ENCODE measurements at regions not wholly inside any gene's neighbourhood (a gene's known extent, or its start where the extent isn't known, plus 50 kb on each side); places are given as distances from the start of the nearest gene placed in this dataset.

DNA sequence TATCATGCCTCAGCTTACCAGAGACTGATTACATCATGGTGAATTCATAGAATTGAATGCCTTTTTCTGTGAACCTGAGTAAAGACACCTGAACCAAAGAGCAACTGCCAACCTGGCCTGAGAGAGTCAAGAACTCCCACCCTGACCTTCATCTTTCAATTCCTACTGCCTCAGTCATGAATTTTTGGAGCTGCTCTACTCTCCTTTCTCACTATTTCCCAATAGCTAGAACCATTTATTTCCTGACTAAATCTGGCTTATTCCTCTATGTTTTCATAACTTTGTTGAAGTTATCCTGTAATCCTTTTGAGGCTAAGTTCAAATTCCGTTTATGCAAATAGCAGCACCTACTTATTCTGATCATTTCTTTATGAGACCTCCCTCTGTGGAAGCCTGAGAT lies 712.4 kb upstream of the UBE2E2 start:
- H4K20me1 ChIP-seq (ENCODE audit: insufficient read depth) = no peaks in the 10 kb centered on the region
- no peak overlapping the region for H3K27ac ChIP-seq (ENCODE audit: low read depth, low read length)
- H2AFZ ChIP-seq (ENCODE audit: low read depth, low read length, poor library complexity, severe bottlenecking) = no peak overlapping the region
- no peak for TF ChIP-seq TCF7L2 (IDR thresholded peaks at IDR 0.05; ENCODE audit: borderline replicate concordance, extremely low read depth, insufficient read depth, insufficient read length)
- no peak for TF ChIP-seq POLR2AphosphoS5 (IDR thresholded peaks at IDR 0.05; ENCODE audit: low read depth, low read length)
- no peak for TF ChIP-seq ZBTB33 (IDR thresholded peaks at IDR 0.05; ENCODE audit: extremely low read depth, insufficient replicate concordance, low read length)
- no peak overlapping the region for H3K9ac ChIP-seq (ENCODE audit: low read length)
- H3K4me1 ChIP-seq (ENCODE audit: control insufficient read depth in 1 of 2, insufficient read depth in 2 of 2, low read length in 2 of 2) = no peaks in the 10 kb centered on the region
- H3K4me2 ChIP-seq (ENCODE audit: low read length) = no peak overlapping the region
- intact Hi-C loops (cut with micrococcal nuclease) = no loop called here
- peaks cover 0 to 16% of the 10 kb centered on the region in 2 experiments; a peak in 1 of 4 replicates for H3K9me3 ChIP-seq (ENCODE audit: control insufficient read depth in 1 of 2, insufficient read depth in 1 of 2, low read depth in 1 of 2, low read length in 2 of 2)
- H3K4me3 ChIP-seq (replicated peaks in 1 of 2; ENCODE audit: low read depth in 1 of 2, low read length in 2 of 2) = no peak overlapping the region
- no TSS peak for BruUV-seq (replicated peaks)
- RAD21 ChIA-PET (ENCODE audit: low non-redundant PET in 1 of 2, low total read pairs in 2 of 2, uncharacterized antibody in 2 of 2, unreplicated experiment in 2 of 2) = no interaction called here
- CTCF ChIA-PET = no interaction called here
- H3K9me2 ChIP-seq (ENCODE audit: insufficient read depth) = no peaks in the 10 kb centered on the region
- no peaks in the 10 kb centered on the region for H3K36me3 ChIP-seq (ENCODE audit: control insufficient read depth in 1 of 2, insufficient read depth in 2 of 2, low read length in 2 of 2)
- POLR2A ChIA-PET = no interaction called here
- no peak for DNase-seq (ENCODE audit: low read depth, low spot score)
- no peak for ATAC-seq
- H3K79me2 ChIP-seq (ENCODE audit: insufficient read depth, low read length) = no peaks in the 10 kb centered on the region
- no peaks in the 10 kb centered on the region for H3K27me3 ChIP-seq (ENCODE audit: insufficient read depth, low read length)

DNA sequence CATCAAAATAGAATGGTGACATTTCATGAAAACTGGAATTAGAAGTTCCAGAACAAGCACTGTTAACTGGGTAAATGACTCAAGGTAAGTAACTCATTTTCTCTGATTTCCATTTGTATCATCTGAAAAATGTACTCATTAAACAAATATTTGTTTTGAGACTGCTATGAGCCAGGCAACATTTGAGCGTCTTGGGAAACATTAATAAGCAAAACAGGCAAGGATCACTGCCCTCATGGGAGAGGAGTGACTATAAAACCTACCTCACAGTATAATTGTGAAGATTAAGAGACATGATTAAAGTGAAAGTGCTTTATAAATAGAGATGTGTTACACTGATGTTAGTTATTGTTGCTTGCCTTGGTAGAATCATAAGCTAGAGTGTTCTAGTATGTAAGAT lies 711.8 kb upstream of the UBE2E2 start:
- H3K4me2 ChIP-seq (ENCODE audit: low read length) = no peak overlapping the region
- H3K27ac ChIP-seq (ENCODE audit: low read depth, low read length) = no peak overlapping the region
- no peaks in the 10 kb centered on the region for H3K9me2 ChIP-seq (ENCODE audit: insufficient read depth)
- H3K4me1 ChIP-seq (ENCODE audit: control insufficient read depth in 1 of 2, insufficient read depth in 2 of 2, low read length in 2 of 2) = no peaks in the 10 kb centered on the region
- H3K36me3 ChIP-seq (ENCODE audit: control insufficient read depth in 1 of 2, insufficient read depth in 2 of 2, low read length in 2 of 2) = no peaks in the 10 kb centered on the region
- H3K27me3 ChIP-seq (ENCODE audit: insufficient read depth, low read length) = no peaks in the 10 kb centered on the region
- POLR2A ChIA-PET = no interaction called here
- no peak for DNase-seq (ENCODE audit: low read depth, low spot score)
- no peaks in the 10 kb centered on the region for H4K20me1 ChIP-seq (ENCODE audit: insufficient read depth)
- H2AFZ ChIP-seq (ENCODE audit: low read depth, low read length, poor library complexity, severe bottlenecking) = no peak overlapping the region
- no peak overlapping the region for H3K9ac ChIP-seq (ENCODE audit: low read length)
- no peaks in the 10 kb centered on the region for H3K79me2 ChIP-seq (ENCODE audit: insufficient read depth, low read length)
- BruUV-seq (replicated peaks) = no TSS peak
- H3K4me3 ChIP-seq (replicated peaks in 1 of 2; ENCODE audit: low read depth in 1 of 2, low read length in 2 of 2) = no peak overlapping the region
- RAD21 ChIA-PET (ENCODE audit: low non-redundant PET in 1 of 2, low total read pairs in 2 of 2, uncharacterized antibody in 2 of 2, unreplicated experiment in 2 of 2) = no interaction called here
- CTCF ChIA-PET = no interaction called here
- intact Hi-C loops (cut with micrococcal nuclease) = no loop called here
- peaks cover 0 to 16% of the 10 kb centered on the region in 2 experiments; a peak in 1 of 4 replicates for H3K9me3 ChIP-seq (ENCODE audit: control insufficient read depth in 1 of 2, insufficient read depth in 1 of 2, low read depth in 1 of 2, low read length in 2 of 2)
- ATAC-seq = no peak
- TF ChIP-seq CBX3 (IDR thresholded peaks at IDR 0.05; ENCODE audit: low read depth) (no peak), SIN3A (IDR thresholded peaks at IDR 0.05; ENCODE audit: low read depth) (no peak), RAD21 (IDR thresholded peaks at IDR 0.05; ENCODE audit: low read depth) (no peak), TCF7L2 (IDR thresholded peaks at IDR 0.05; ENCODE audit: borderline replicate concordance, extremely low read depth, insufficient read depth, insufficient read length) (no peak), ATF3 (IDR thresholded peaks at IDR 0.05) (no peak), EZH2phosphoT487 (IDR thresholded peaks at IDR 0.05; ENCODE audit: borderline replicate concordance) (no peak)
- TF ChIP-seq, protein P1, sequence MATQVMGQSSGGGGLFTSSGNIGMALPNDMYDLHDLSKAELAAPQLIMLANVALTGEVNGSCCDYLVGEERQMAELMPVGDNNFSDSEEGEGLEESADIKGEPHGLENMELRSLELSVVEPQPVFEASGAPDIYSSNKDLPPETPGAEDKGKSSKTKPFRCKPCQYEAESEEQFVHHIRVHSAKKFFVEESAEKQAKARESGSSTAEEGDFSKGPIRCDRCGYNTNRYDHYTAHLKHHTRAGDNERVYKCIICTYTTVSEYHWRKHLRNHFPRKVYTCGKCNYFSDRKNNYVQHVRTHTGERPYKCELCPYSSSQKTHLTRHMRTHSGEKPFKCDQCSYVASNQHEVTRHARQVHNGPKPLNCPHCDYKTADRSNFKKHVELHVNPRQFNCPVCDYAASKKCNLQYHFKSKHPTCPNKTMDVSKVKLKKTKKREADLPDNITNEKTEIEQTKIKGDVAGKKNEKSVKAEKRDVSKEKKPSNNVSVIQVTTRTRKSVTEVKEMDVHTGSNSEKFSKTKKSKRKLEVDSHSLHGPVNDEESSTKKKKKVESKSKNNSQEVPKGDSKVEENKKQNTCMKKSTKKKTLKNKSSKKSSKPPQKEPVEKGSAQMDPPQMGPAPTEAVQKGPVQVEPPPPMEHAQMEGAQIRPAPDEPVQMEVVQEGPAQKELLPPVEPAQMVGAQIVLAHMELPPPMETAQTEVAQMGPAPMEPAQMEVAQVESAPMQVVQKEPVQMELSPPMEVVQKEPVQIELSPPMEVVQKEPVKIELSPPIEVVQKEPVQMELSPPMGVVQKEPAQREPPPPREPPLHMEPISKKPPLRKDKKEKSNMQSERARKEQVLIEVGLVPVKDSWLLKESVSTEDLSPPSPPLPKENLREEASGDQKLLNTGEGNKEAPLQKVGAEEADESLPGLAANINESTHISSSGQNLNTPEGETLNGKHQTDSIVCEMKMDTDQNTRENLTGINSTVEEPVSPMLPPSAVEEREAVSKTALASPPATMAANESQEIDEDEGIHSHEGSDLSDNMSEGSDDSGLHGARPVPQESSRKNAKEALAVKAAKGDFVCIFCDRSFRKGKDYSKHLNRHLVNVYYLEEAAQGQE (IDR thresholded peaks at IDR 0.05; ENCODE audit: low read depth) = no peak
- TF ChIP-seq, protein P2, sequence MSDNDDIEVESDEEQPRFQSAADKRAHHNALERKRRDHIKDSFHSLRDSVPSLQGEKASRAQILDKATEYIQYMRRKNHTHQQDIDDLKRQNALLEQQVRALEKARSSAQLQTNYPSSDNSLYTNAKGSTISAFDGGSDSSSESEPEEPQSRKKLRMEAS (IDR thresholded peaks at IDR 0.05) = no peak
- TF ChIP-seq, protein P3, sequence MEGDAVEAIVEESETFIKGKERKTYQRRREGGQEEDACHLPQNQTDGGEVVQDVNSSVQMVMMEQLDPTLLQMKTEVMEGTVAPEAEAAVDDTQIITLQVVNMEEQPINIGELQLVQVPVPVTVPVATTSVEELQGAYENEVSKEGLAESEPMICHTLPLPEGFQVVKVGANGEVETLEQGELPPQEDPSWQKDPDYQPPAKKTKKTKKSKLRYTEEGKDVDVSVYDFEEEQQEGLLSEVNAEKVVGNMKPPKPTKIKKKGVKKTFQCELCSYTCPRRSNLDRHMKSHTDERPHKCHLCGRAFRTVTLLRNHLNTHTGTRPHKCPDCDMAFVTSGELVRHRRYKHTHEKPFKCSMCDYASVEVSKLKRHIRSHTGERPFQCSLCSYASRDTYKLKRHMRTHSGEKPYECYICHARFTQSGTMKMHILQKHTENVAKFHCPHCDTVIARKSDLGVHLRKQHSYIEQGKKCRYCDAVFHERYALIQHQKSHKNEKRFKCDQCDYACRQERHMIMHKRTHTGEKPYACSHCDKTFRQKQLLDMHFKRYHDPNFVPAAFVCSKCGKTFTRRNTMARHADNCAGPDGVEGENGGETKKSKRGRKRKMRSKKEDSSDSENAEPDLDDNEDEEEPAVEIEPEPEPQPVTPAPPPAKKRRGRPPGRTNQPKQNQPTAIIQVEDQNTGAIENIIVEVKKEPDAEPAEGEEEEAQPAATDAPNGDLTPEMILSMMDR (IDR thresholded peaks at IDR 0.05 in 2 of 3, conservative IDR thresholded peaks at IDR 0.05 in 1 of 3; ENCODE audit: borderline replicate concordance in 1 of 3, insufficient read depth in 1 of 3, low read depth in 2 of 3, low read length in 2 of 3) = no peak
